M059J (cell line): ENCODE measurements at regions not wholly inside any gene's neighbourhood (a gene's known extent, or its start where the extent isn't known, plus 50 kb on each side); places are given as distances from the start of the nearest gene placed in this dataset.
"Not testable (repeated sequence)": the region's sequence is repeated elsewhere in the genome, so short reads cannot be mapped to it uniquely, and the experiment has no call there.

Experiments
- DNase-seq: peaks from one replicate; pipeline ENCODE4 v3.0.0-alpha.2; 2012; ENCODE audit warnings: low read depth

DNA sequence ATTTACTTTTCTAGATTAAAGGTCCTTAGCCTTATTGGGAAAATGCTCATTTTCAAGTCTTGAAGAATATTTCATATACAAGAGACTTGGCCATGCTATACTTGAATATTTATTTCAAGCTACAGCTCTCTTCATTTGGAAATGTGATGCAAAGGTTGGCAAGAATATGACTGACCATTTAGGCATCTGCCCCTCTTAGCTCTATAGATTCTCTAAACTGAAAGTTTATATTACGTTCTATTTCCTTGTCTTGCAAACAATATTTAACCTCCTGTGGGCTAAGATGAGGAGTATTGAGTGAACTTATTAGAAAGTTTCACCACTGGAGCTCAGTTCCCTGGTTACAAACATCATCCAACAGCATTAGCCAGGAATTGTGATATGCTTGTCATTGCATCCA is 593.1 kb downstream of the MAT2B start:
- no peak for DNase-seq

DNA sequence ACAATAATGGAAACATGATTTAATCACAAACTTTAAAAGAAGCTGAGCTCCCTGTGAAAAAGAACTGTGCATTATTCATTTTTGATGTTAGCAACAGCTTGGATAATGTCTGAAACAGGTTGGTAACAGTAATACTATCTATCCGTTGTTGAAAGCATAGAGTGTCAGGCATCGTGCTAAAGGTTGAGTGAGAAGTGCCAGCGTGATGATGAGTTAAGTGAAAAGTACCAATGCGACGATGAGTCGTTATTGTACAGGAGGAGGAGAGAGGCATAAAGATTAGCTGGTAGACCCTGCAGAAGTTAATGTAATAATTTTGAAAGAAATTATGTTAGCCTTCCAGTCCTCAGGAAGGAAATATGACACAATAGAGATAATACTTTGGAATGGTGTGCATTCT is 593.6 kb downstream of the MAT2B start:
- DNase-seq: no peak

DNA sequence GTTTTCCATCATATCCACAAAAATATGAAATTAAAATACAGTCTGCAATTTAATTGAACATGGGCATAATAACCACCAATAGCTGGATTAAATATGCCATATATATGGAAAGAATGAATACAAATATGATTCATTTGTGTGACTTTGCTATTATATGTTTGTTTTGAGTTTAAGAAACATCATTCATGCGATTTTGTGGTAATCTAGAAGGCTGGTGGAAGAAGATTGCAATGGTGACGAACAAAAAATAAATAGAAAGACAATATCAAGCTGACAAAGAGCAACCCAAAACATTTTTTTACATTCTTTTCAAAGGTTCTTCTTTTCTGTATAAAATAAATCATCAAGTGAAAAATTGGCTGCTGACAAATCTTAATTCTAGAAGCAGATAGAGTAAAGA is 610.0 kb downstream of the MAT2B start:
- DNase-seq: no peak

DNA sequence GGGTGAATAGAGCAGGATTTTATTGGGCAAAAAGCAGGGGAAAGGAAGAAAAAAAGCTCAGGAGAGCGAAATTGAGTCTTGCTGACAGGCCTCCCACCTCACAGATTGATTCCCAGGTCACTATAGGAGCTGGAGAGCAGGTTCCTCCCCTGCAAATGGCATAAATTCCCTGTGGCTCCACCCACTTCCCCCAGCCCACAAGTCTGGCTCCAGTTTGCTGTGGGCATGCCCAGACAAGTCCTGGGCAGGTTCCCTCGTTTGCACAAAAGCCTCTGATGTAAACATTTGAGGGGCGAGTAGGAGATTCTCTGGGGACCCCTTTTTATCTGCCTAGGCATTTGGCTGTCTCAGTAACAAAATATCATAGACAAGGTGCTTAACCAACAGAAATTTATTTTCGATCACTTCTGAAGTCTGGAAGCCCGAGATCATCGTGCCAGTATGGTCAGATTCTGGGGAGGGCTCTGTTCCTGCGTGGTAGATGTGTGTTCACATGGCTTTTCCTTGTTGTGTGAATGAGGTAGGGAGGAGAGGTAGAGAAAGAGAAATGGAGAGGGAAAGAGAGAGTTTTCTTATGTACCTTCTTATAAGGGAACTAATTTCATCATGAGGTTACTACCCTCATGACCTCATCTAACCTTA is 614.5 kb downstream of the MAT2B start:
- DNase-seq: no peak

DNA sequence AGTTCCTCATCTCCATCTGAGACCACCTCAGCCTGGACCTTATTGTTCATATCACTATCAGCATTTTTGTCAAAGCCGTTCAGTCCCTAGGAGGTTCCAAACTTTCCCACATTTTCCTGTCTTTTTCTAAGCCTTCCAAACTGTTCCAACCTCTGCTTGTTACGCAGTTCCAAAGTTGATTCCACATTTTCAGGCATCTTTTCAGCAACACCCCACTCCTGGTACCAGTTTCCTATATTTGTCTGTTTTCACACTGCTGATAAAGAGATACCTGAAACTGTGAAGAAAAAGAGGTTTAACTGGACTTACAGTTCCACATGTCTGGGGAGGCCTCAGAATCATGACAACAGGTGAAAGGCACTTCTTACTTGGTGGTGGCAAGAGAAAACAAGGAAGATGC is 622.1 kb downstream of the MAT2B start:
- DNase-seq: no peak

DNA sequence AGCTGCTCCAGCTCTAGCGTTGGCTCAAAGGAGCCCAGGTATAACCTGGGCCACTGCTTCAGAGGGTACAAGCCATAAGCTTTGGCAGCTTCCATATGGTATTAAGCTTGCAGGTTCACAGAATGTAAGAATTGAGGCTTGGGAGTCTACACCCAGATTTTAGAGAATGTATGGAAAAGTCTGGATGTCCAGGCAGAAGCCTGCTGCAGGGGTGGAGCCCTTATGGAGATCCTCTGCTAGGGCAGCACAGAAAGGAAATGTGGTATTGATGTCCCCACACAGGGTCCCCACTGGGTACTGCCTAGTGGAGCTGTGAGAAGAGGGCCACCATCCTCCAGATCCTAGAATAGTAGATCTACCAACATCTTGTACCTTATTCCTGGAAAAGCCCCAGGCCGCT is 626.9 kb downstream of the MAT2B start:
- no peak for DNase-seq

DNA sequence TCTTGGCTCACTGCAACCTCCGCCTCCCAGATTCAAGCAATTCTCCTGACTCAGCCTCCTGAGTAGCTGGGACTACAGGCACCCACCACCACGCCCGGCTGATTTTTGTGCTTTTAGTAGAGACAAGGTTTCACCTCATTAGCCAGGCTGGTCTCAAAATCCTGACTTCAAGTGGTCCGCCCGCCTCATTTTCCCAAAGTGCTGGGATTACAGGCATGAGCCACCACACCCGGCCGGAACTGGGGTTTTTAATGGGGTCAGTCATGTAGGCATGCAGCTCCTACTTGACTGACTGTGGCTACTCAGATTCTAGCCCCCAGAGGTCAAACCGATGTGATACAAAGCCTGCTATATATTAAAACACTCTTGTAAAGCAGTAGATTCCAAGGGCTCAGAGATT is 631.7 kb downstream of the MAT2B start:
- DNase-seq: no peak

DNA sequence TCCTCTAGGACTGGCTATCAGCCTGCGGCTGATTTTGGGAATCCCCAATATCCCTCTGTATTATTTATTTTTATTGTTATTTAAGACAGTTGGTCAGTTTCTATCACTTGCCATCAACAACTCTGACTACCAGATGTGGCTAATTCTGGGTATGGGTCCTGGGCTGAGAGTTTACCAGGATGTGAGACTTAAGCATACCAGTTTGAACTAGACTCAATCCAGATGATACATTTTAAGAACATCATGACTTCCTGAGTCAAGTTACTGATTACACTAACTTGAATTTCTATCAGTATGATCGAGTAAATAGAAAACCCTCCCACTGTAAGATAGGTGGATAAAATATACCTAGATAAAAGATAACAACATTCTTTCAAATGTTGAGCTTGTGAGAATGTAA is 634.0 kb downstream of the MAT2B start:
- DNase-seq: no peak

DNA sequence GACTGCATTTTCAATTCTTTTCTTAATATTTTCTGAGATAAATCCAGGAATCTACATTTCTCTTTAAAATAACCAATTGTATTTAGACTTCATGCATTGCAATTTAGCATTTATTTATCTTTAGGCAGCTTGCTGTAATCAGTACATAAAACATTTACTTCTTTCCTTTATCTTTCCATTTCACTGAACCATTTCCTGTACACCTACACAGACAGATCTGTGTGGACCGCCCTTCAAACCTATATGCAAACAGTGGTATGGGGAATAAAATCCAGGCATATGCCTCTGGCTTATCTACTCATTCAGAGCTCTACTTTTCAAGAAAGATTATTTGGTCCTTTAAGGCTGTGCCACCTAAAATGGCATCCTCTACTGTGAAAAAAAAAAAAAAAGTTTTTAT is 640.0 kb downstream of the MAT2B start:
- DNase-seq: no peak

DNA sequence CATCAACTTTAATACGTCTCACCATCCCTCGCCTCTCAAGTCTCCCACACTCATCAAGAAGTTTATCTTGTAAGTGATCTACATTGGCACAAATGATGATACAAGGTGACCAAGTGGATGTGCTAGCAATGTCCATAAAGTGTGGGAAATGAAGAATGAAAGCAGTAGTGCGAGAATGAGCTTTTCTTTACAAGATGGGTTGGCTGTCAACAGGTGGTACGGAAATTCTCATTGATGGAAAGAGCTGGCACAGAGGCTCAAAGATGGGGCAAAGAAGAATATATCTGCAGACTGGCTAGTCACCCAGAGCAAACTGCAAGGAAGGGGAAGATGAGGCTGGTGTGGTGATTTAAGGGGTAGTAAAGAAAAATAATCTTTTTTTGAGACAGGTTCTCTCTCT is 640.8 kb downstream of the MAT2B start:
- DNase-seq: no peak

DNA sequence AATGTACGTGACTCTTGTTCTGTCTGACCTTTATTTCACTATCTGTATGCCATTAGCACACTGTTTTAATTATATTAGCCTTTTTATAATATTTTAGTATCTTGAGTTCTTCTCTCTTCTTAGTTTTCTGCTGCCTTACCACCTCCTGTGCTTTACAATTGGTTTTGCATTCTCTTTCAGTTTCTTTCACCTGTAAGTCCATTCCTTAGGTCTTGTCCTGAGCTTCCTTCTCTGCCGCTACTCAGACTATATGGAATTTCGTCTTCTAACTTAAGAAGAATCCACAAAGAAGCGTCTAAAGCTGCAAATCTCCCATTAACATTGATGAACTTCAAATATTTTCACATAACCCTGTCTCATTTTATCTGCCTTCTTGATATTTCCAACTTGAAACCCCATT is 642.9 kb downstream of the MAT2B start:
- DNase-seq: no peak

DNA sequence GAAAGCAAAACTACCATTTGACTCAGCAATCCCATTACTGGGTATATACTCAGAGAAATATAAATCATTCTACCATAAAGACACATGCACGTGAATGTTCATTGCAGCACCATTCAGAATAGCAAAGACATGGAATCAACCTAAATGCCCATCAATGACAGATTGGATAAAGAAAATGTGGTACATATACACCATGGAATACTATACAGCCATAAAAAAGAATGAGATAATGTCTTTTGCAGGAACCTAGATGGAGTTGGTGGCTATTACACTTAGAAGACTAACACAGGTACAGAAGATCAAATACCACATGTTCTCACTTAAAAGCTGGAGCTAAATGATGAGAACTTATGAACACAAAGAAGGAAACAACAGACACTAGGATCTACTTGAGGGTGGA is 647.1 kb downstream of the MAT2B start:
- not testable (repeated sequence) for DNase-seq

DNA sequence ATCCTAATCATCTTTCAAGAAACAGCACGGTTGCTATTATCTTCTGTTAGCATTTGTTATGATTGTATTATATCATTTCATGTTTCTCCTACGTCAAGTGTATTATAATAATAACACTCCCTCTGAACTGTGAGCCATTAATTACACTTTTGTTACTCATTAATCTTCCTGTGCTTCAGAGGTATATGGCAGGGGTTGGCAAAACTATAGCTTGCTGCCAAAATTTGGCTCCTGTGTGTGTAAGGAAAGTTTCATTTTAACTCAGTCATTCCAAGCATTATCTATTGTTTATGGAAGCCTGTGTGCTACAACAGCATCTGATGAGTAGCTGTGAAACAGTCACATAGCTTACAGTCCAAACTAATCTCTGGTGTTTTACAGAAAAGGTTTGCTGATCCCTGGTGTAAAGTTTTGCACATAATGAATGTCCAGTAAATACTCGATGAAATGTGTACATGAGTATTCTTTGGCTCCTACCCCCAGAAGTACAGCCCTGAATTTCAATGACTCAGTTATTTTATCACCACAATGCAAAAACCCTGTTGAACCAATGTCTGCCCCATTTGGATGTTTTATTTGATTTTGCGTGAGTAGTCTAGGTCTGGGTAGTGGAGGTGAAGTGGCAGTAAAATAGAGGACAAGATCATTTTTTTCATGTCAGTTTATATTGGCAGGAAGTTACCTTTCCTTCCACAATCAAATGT is 648.2 kb downstream of the MAT2B start:
- no peak for DNase-seq

DNA sequence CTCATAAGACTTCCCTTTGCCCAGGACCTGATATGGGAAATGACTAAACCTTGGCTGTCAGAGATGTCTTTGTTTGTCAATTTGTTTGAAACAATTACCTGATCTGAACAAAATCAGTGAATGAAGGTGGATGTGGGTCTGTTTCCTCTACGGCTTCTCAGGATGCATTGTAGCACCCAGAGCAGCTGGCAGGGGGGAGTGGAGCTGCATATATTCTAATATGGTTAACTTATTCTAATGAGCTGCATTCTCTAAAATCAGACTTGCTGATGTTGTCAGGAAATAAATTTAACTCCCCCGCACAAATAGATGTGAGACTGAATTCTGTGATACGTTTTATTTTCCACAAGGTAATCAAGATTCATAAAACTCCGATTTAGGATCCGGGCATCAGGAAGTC is 665.4 kb downstream of the MAT2B start:
- no peak for DNase-seq

DNA sequence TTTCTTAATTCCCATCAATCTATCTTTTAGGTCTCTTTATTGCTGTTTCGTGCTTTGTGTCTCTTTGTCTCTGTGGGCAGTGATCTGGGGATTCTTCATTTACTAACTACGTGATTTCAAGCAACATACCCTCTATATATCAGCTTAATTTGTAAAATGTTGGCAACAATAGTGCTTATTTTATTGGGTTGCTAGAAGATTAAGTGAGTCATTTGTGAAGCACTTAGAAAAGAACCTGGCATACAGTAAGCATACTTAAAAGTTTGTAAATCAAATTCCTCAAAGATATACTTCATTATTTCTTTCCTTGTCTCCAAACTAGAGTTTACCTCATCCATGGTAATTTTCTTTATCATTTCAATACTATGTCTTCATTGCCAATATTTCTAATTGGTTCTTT is 669.7 kb downstream of the MAT2B start:
- peak; percentile 1 for DNase-seq

DNA sequence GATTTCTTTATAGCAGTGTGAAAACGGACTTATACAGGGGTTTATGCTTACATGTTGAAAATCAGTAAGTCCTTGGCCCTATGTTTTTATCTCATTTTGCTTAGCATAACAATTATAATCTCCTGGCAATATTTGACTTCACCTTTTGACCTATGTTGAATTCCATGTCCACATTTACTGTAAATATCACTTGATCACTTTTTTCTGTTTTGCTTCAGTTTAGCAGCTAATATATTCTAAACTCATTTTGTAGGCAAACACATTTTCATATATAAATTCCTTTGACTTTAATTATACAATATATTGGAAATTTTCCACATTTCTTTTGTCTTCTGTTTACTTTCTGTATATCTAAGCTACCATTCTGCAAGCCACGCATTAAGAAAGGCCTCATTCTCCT is 674.0 kb downstream of the MAT2B start:
- no peak for DNase-seq

DNA sequence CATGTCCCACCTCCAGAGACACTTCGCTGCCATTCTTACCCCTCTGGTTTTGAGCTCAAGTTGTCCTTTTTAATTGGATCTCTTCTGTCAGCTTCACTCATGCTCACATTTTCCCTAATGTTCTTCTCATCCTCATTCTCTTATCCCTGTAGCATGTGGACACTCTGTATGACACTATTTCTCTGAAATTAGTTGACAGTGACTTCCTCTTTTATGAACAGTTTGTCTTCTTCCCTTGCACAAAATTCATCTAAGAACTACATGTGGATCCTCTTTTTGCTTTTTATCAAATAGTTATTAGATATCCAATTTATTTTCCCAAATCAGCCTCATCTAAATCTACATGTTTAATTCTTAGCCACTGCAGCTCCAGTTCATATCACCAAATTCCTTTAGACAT is 676.2 kb downstream of the MAT2B start:
- DNase-seq: no peak

DNA sequence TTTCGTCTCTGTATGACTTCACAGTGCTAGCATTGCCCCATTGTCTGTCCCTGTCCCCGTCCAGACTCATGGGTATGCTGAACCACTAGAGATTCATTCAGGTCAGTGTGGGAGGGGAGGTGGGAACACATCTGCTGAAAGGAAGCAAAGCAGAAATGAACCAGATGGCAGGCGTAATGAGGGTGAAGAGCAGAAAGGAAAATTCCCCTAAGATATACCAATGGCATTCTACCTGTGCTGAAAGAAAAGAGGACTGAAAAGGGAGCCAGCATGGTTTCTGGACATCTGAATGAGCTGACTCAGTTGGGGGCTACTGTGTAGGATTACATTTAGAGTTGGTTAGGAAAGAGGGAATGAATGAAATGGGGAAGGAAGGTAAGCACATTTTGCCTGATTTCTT is 678.7 kb downstream of the MAT2B start:
- DNase-seq: no peak

DNA sequence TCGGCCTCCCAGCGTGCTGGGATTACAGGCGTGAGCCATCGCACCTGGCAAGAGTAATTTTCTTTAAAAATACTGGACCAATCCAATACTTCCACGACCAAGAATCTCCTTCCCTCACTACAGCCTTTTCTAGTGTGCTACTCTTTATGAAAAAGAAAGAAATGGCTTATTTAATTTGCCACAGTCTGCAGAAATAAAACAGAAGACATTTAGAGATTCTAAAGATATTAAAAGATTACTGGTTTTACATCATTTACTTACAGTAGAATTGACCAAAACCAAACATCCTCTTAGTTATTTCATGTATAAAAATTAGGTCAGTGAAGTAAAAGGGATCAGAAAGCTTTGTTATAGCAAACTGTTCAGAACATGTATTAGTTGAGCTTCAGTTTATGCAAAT is 679.6 kb downstream of the MAT2B start:
- DNase-seq: no peak

DNA sequence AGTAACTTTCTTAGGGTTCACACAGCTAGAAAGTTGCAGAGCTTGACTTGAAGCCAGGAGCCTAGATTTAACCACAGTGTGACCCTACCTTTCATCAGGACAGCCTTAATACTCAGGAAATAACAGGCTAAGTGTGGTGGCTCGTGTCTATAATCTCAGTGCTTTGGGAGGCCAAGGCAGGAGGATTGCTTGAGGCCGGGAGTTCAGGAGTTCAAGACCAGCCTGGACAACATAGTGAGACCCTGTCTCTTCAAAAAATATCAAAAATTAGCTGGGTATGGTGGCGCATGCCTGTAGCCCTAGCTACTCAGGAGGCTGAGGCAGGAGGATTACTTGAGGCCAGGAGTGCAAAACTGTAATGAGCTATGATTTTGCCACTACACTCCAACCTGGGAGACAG is 681.1 kb downstream of the MAT2B start:
- DNase-seq: no peak

DNA sequence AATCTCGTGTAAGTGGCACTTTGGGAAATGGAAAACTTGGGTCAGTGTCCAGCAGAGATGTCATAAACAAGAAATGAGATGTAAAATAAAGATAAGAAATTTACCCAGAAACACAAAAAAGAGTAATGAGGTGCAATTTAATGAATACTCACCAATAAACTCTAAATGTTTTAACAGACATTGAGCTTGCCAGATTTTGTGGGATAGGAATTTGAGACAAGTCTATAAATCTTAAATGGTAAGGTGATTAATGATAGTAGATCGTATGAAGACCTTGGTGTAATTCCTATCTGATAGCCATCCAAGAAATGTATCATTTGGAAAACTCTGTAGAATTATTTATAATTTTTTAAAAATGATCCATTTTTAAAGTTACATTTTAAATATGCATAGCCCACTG is 682.4 kb downstream of the MAT2B start:
- DNase-seq: no peak

DNA sequence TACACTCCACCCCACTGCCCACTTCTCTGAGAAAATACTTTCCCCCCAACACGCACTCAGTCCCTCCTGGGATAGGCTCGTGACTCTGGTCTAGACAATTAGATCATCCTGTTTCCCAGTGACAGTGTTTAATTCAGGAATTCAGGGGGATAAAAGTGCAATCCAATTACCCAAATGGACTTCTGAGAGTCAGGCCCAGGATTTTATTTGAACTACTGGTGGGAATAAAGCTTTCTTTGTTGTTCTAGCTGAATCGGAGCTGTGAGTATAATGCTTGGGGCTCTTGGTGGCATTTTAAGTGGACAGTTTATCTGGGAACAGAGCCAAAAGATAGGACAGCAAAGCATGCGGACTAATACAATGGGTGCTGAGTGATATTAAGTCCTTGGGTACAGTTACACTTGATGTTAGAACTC is 683.3 kb downstream of the MAT2B start:
- no peak for DNase-seq

DNA sequence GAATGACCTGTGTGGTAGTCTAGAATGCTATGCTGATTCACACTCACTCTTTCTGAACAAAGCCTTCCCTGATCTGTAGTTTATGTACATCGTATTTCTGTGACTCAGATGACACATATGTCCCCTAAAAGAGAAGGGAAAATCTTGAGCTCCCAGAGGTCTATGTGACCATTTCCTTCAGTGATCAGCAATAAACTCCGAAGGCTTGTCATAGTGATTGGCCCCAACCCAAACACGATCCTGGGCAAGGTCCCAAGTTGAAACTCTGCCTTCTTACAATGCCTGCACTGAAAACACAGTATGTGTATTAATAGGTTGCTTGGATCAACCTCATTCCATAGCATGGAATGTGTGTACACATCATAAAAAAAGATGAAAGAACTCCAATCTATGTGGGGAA is 685.8 kb downstream of the MAT2B start:
- DNase-seq: peak; percentile 8

DNA sequence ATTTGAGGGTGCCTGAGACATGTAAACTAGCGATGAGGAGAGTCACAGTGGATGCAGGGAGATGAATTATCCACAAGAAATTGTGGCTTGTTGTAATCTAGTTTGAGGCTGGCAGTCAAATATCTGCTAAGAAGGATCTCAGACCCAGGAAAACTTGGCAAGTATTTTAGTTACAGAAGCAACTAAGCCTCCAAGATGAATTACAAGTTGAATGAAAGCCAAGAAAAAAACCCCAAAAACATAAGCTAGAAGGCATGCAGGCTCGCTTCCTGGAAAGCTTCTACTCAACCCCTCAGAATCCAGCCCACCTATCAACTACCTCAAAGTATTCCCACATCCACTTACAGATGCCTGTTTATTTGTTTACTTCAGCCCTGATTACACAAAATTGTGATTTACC is 696.9 kb downstream of the MAT2B start:
- DNase-seq: peak; percentile 15
